Rectal smooth muscle tissue (tissue), 1 donor: ENCODE measurements at regions not wholly inside any gene's neighbourhood (a gene's known extent, or its start where the extent isn't known, plus 50 kb on each side); places are given as distances from the start of the nearest gene placed in this dataset.
"Not testable (repeated sequence)": the region's sequence is repeated elsewhere in the genome, so short reads cannot be mapped to it uniquely, and the experiment has no call there.

Experiments used
- H3K27ac ChIP-seq: one replicate; pipeline ENCODE4 v1.7.0; 2013; ENCODE audit warnings: low read depth, low read length, inconsistent platforms
- H3K27me3 ChIP-seq: one replicate; pipeline ENCODE4 v1.7.0; 2013; ENCODE audit warnings: low read length; ENCODE audit not compliant: control insufficient read depth, insufficient read depth
- H3K36me3 ChIP-seq: one replicate; pipeline ENCODE4 v1.7.0; 2013; ENCODE audit warnings: low read length; ENCODE audit not compliant: control insufficient read depth, insufficient read depth
- H3K4me1 ChIP-seq: one replicate; pipeline ENCODE4 v1.7.0; 2013; ENCODE audit warnings: low read length; ENCODE audit not compliant: control insufficient read depth, insufficient read depth
- H3K4me3 ChIP-seq: one replicate; pipeline ENCODE4 v1.7.0; 2013; ENCODE audit warnings: low read length
- H3K9ac ChIP-seq: one replicate; pipeline ENCODE4 v1.7.0; 2013; ENCODE audit warnings: low read length

GRCh38 chr4:118461435-118461834 is 108.6 kb upstream of the PRSS12 start:
- H3K27ac ChIP-seq, H3K27me3 ChIP-seq, H3K4me3 ChIP-seq, H3K9ac ChIP-seq, H3K36me3 ChIP-seq, H3K4me1 ChIP-seq: not testable (repeated sequence)

- not testable (repeated sequence) for H3K27me3 ChIP-seq, H3K9ac ChIP-seq, H3K36me3 ChIP-seq, H3K27ac ChIP-seq, H3K4me3 ChIP-seq, H3K4me1 ChIP-seq
These were observed 113.0 kb upstream of the PRSS12 start for GRCh38 chr4:118465831-118466230.

- not testable (repeated sequence) for H3K27me3 ChIP-seq, H3K27ac ChIP-seq, H3K4me3 ChIP-seq, H3K4me1 ChIP-seq, H3K36me3 ChIP-seq, H3K9ac ChIP-seq
These were observed 121.3 kb upstream of the PRSS12 start for GRCh38 chr4:118474001-118474626.

- not testable (repeated sequence) for H3K4me3 ChIP-seq, H3K27me3 ChIP-seq, H3K9ac ChIP-seq, H3K27ac ChIP-seq, H3K36me3 ChIP-seq, H3K4me1 ChIP-seq
These were observed 122.0 kb upstream of the PRSS12 start for GRCh38 chr4:118474771-118475170.

- H3K4me3 ChIP-seq, H3K9ac ChIP-seq, H3K4me1 ChIP-seq, H3K27ac ChIP-seq, H3K27me3 ChIP-seq, H3K36me3 ChIP-seq: not testable (repeated sequence)
These were observed 123.1 kb upstream of the PRSS12 start for GRCh38 chr4:118475901-118476300.

- not testable (repeated sequence) for H3K27ac ChIP-seq, H3K4me1 ChIP-seq, H3K9ac ChIP-seq, H3K36me3 ChIP-seq, H3K4me3 ChIP-seq, H3K27me3 ChIP-seq
These were observed 125.0 kb upstream of the PRSS12 start for GRCh38 chr4:118477826-118478225.

GRCh38 chr4:118485801-118486314 is 133.1 kb upstream of the PRSS12 start:
- H3K4me3 ChIP-seq, H3K4me1 ChIP-seq, H3K36me3 ChIP-seq, H3K27ac ChIP-seq, H3K9ac ChIP-seq, H3K27me3 ChIP-seq: not testable (repeated sequence)

GRCh38 chr4:118492963-118493362 is 140.2 kb upstream of the PRSS12 start:
- not testable (repeated sequence) for H3K27ac ChIP-seq, H3K27me3 ChIP-seq, H3K4me1 ChIP-seq

GRCh38 chr4:118494437-118494836 is 141.6 kb upstream of the PRSS12 start:
- H3K36me3 ChIP-seq, H3K4me3 ChIP-seq, H3K27me3 ChIP-seq: not testable (repeated sequence)

More at GRCh38 chr4:118492963-118493362, 140.2 kb upstream of the PRSS12 start:
- H3K36me3 ChIP-seq, H3K4me3 ChIP-seq, H3K9ac ChIP-seq: not testable (repeated sequence)

GRCh38 chr4:118502967-118503366 is 150.2 kb upstream of the PRSS12 start:
- H3K4me1 ChIP-seq, H3K4me3 ChIP-seq, H3K27me3 ChIP-seq, H3K36me3 ChIP-seq, H3K9ac ChIP-seq, H3K27ac ChIP-seq: not testable (repeated sequence)

More at GRCh38 chr4:118494437-118494836, 141.6 kb upstream of the PRSS12 start:
- not testable (repeated sequence) for H3K4me1 ChIP-seq, H3K9ac ChIP-seq, H3K27ac ChIP-seq

- H3K27ac ChIP-seq, H3K4me1 ChIP-seq, H3K4me3 ChIP-seq, H3K9ac ChIP-seq, H3K27me3 ChIP-seq, H3K36me3 ChIP-seq: not testable (repeated sequence)
These were observed 152.1 kb upstream of the PRSS12 start for GRCh38 chr4:118504927-118505326.

GRCh38 chr4:118505491-118505890 is 152.7 kb upstream of the PRSS12 start:
- not testable (repeated sequence) for H3K4me1 ChIP-seq, H3K27ac ChIP-seq, H3K36me3 ChIP-seq, H3K27me3 ChIP-seq, H3K4me3 ChIP-seq, H3K9ac ChIP-seq

- H3K4me3 ChIP-seq, H3K27me3 ChIP-seq, H3K9ac ChIP-seq, H3K27ac ChIP-seq, H3K36me3 ChIP-seq, H3K4me1 ChIP-seq: not testable (repeated sequence)
These were observed 160.1 kb upstream of the PRSS12 start for GRCh38 chr4:118512870-118513269.
